Astrocyte of the cerebellum (primary cell): ENCODE measurements at regions not wholly inside any gene's neighbourhood (a gene's known extent, or its start where the extent isn't known, plus 50 kb on each side); places are given as distances from the start of the nearest gene placed in this dataset.

Source experiments
- DNase-seq: peaks from one replicate; pipeline ENCODE4 v3.0.0-alpha.2; 2011; ENCODE audit warnings: low read depth
- H3K4me3 ChIP-seq: 2 replicates; pipeline ENCODE4 v1.5.1; 2011; ENCODE audit warnings: mild to moderate bottlenecking, low read depth, low read length, moderate library complexity
- CTCF ChIP-seq: IDR thresholded peaks from 2 replicates; pipeline ENCODE4 v1.5.1; 2012; ENCODE audit warnings: low read length, low read depth, moderate library complexity, mild to moderate bottlenecking; ENCODE audit errors: missing control alignments
- in situ Hi-C: cut with HindIII; loops from 2 replicates; pipeline ENCODE4 v1.10.0; 2017; ENCODE audit warnings: low sequenced_read_pairs

DNA sequence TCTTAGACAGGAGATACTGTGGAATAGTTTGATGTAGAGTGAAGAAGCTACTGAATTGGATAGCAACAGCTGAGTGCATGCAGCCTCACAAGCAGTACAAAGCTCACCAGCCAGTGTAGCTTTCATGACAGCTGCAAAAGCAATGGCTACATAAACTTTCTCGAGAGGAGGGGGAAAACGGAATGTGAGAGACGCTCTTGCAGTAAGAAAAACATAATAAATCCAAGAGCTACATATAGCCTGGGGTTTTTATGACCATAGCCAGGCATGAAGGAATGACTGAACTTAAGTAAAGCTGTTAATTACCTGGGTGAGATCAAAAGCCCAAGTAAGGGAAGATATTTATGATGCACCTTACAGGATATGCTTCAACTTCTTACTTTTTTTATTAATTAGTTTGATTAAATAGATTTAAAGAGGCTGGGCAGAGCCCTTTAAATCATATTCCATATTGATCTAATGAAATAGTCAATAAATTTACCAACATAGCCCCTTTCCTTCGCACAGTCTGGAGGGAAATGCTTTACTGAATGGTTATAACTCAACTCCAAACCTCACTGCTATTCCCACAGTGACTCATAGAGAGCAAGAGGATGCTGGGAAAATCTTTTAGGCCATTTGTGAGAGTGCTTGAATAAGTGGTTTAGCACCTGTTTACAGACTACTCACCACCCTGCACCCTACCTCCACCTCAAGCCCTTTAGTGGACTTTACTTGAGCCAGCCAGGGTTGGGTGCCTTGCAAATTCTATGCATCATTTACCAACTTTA is 407.2 kb upstream of the CLINT1 start:
- in situ Hi-C loops, result no loop called here
- TF ChIP-seq CTCF, result no peak
- H3K4me3 ChIP-seq, result no peak overlapping the region
- no peak for DNase-seq

DNA sequence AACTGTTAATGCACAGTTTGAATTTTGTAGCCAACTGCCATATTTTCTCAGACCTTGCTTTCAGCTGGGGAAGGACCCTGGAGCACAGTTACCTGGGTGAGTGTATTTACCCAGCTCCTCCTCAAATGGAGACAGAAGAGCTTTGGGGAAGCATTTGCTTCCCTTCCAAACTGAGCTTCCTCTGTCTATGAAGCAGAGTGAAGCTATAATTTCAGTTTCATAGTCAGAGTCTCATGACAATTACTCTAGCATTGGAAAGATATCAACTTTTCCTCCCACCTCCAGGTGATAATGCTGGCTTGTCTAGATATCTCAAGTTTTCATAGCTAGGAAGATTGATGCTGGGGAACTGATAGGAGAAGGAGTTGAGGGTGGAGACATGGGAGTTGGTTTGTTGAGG is 406.4 kb upstream of the CLINT1 start:
- TF ChIP-seq CTCF, result no peak
- H3K4me3 ChIP-seq, result no peak overlapping the region
- DNase-seq, result no peak
- in situ Hi-C loops, result no loop called here

- in situ Hi-C loops, result no loop called here
- no peak for DNase-seq
- TF ChIP-seq CTCF, result no peak
- no peak overlapping the region for H3K4me3 ChIP-seq
Measured at GRCh38 chr5:158264264-158264663, 405.3 kb upstream of the CLINT1 start.

DNA sequence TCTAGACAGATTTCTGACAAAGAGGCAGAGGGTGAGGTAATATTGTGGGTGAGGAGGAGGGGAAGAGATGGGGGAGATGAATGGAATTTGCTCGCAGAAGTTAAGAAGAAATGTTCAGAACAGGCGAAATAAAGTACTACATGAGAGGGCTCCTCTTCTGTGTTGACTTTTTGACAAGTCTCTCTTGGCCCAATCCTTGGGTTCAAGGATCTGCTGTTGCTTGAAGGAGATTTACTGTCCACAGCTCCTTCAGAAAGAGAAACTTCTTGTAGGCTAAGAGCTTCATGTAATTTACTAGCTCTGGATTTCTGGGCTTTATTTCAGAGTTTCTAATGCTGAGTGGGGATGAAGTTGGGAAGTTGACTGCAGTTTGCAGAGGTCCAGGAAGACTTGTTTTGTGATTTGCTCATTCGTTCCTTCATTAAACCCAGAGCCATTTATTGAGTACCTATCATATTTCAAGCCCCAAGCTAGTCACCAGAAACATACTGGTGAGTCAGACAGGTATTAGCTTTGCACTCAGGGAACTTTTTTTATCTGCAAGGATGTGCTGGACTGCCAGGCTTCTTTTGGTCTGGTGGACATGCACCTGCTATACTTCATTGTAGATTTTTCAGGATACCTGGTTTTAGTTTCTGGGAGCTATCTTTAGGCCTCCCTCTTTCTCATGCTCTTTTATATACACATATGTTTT is 402.9 kb upstream of the CLINT1 start:
- in situ Hi-C loops, result no loop called here
- H3K4me3 ChIP-seq, result no peak overlapping the region

GRCh38 chr5:158256096-158256495 is 397.2 kb upstream of the CLINT1 start:
- DNase-seq, result no peak
- in situ Hi-C loops, result no loop called here
- TF ChIP-seq CTCF, result no peak
- no peak overlapping the region for H3K4me3 ChIP-seq

More for the DNA sequence above, 402.9 kb upstream of the CLINT1 start:
- no peak for DNase-seq
- no peak for TF ChIP-seq CTCF

DNA sequence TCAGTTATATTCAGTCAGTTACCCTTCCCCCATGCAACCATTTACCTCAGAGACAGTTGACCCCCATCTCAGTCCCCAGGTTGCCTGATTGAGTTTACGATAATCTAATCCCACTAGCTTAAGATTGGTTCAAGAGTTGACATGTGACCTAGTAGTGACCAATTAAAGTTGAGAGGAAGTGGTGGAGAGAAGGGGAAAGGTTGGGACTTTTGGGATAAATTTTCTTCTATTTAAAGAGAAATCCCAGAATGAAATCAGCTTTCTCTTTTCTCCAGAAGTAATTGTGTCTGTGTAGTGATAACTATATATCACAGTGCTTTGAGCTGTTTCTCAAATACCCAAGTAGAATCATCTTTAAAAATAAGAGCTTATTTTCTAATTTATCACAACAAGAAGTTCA is 396.7 kb upstream of the CLINT1 start:
- in situ Hi-C loops, result no loop called here
- H3K4me3 ChIP-seq, result no peak overlapping the region
- no peak for DNase-seq
- TF ChIP-seq CTCF, result no peak
